ENCODE measurements at regions not wholly inside any gene's neighbourhood (a gene's known extent, or its start where the extent isn't known, plus 50 kb on each side); places are given as distances from the start of the nearest gene placed in this dataset.

GRCh38 chr9:107723015-107723414 lies 233.4 kb upstream of the KLF4 start:
- TF ChIP-seq, protein P1, sequence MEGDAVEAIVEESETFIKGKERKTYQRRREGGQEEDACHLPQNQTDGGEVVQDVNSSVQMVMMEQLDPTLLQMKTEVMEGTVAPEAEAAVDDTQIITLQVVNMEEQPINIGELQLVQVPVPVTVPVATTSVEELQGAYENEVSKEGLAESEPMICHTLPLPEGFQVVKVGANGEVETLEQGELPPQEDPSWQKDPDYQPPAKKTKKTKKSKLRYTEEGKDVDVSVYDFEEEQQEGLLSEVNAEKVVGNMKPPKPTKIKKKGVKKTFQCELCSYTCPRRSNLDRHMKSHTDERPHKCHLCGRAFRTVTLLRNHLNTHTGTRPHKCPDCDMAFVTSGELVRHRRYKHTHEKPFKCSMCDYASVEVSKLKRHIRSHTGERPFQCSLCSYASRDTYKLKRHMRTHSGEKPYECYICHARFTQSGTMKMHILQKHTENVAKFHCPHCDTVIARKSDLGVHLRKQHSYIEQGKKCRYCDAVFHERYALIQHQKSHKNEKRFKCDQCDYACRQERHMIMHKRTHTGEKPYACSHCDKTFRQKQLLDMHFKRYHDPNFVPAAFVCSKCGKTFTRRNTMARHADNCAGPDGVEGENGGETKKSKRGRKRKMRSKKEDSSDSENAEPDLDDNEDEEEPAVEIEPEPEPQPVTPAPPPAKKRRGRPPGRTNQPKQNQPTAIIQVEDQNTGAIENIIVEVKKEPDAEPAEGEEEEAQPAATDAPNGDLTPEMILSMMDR (IDR thresholded peaks at IDR 0.05; ENCODE audit: poor library complexity), result no peak
- TF ChIP-seq EZH2phosphoT487 (IDR thresholded peaks at IDR 0.05; ENCODE audit: low read depth, severe bottlenecking, unreplicated experiment), result no peak
